HG02610 (cell line): ENCODE measurements at regions not wholly inside any gene's neighbourhood (a gene's known extent, or its start where the extent isn't known, plus 50 kb on each side); places are given as distances from the start of the nearest gene placed in this dataset.
"Not testable (repeated sequence)": the region's sequence is repeated elsewhere in the genome, so short reads cannot be mapped to it uniquely, and the experiment has no call there.

ENCODE experiments used
- ATAC-seq: cut with Tn5 transposase; IDR thresholded peaks from one replicate; pipeline ENCODE4 v1.9.1; 2021; ENCODE audit warnings: mild to moderate bottlenecking, moderate library complexity; ENCODE audit not compliant: unreplicated experiment

- ATAC-seq = no peak
Observed at GRCh38 chr9:100794738-100795269, 216.9 kb downstream of the CAVIN4 start.

GRCh38 chr9:100803956-100804355, 224.6 kb upstream of the PLPPR1 start:
- ATAC-seq = no peak

DNA sequence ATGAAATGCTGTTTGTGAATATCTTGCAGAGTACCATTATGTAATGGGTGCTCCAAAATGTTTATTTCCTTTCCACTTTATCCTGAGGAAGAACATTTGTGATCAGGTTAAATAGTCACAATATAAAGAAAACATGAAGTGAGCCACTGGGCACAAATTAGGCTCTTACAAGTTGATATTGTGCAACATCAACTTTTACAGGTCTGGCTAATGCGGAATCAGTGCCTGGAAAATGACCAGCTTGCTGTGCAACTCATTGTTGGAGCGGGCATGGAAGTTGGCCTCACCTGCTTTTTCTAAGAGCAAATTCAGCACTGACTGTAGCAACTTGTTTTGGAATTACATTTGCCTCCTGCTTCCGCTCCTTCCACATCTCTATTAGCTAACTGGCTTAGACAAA, 216.9 kb upstream of the PLPPR1 start:
- ATAC-seq = no peak

- ATAC-seq = no peak
Observed at GRCh38 chr9:100813871-100814270, 214.7 kb upstream of the PLPPR1 start.

DNA sequence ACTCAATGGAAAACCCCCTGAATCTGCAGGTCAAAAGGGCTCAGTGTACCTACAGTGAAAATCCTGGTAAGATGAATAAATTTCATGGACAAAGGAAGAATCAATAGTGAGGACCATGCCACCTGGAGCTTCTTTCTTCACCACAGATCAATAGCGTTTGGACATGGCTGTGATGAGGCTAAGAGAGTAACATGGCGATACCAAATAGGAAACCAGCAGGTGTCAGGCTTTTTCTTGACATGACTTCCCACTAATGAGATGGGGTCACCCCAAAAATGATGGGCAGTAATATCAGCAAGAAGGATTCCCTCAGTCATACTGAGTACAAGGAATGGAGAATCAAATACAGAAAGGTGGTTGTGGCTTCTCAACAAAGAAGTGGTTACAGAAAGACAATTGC, 208.5 kb upstream of the PLPPR1 start:
- ATAC-seq = no peak

DNA sequence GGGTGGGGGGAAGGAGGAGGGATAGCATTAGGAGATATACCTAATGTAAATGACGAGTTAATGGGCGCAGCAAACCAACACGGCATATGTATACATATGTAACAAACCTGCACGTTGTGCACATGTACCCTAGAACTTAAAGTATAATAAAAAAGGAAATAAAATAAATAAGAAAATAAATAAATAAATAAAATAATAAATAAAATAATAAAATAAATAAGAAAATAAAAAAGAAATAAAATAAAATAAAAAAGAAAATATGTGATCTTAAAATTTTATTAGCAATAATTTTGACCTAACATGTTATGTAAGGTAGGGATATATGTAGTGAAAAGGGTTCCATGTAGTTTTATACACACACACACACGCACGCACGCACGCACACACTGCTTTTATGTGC, 195.5 kb upstream of the PLPPR1 start:
- ATAC-seq = not testable (repeated sequence)

DNA sequence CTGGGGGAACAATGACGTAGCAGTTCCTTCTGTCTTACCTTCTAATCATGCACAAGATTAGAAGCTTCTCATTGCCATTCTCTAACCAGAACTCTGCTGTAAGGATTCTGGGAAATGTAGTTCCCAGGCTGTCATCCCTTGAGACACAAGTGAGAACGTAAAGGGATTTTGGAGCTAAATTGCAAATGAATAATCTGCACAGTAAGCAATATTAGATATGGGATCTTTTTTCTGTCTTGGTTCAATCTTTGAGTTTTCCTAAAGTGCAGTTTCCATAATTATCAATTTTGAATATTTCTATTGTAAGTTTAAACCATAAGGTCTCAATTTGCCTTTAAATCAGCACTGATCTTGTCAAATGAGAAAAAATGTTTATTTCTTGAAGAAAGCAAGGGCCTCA, 189.7 kb upstream of the PLPPR1 start:
- no peak for ATAC-seq

DNA sequence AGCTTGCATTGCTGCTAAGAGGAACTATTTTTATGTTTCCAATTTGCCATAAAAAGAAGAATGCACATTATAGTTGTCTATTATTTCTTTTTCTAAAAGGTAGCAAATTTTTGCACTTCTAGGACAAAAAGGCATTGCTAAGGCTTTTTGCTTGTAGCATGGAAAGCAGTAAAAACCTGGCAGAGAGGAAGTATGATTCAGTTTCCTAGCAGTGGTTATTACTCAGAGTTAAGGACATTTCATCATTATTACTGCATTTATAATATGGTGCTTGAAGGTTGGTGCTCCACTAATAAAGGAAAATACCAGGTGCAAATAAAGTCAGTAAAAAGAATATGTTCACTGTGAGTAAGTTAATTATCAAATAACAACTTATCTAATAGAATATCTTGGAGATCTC, 179.8 kb upstream of the PLPPR1 start:
- no peak for ATAC-seq

DNA sequence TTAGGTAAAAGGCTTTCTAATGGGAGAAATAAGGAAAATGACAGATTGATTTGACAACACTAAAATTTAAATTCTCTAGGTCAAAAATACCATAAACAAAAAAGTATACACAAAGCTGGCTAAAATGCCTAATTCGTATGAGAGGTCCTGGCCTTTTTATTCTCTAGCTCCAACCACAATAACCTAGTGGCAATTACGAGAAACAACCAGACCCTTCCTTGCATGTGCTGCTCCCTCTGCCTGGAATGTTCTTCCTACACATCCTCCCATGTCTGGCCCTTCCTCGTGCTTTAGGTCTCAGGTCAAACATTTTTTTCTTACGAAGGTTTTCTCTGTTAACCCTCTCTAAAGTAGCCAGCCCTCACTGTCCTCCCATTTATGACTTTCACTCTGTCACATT, 176.4 kb upstream of the PLPPR1 start:
- ATAC-seq = no peak

- ATAC-seq = no peak
Observed at GRCh38 chr9:100856238-100856637, 172.3 kb upstream of the PLPPR1 start.

- no peak for ATAC-seq
Observed at GRCh38 chr9:100865111-100865510, 163.4 kb upstream of the PLPPR1 start.

- ATAC-seq = no peak
Observed at GRCh38 chr9:100865648-100866047, 162.9 kb upstream of the PLPPR1 start.

DNA sequence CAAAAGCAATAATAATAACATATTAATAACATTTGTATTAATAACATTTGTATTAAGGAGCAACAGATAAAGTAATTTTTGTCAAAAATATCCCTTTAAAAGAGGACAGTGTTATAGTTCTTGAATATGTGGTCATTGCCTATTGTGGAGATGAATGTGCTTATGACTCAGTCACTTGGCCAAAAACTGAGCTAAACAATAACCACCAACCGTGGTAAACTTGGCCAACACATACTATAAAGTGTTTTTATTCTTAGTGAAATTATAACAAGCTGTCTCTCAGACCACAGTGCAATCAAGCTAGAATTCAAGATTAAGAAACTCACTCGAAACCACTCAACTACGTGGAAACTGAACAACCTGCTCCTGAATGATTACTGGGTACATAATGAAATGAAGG, 159.2 kb upstream of the PLPPR1 start:
- ATAC-seq = no peak

- ATAC-seq = no peak
Observed at GRCh38 chr9:100879884-100880283, 148.6 kb upstream of the PLPPR1 start.

GRCh38 chr9:100880284-100880683, 148.2 kb upstream of the PLPPR1 start:
- no peak for ATAC-seq

GRCh38 chr9:100884518-100884917, 144.0 kb upstream of the PLPPR1 start:
- ATAC-seq = no peak

- ATAC-seq = no peak
Observed at GRCh38 chr9:100890321-100890720, 138.2 kb upstream of the PLPPR1 start.

DNA sequence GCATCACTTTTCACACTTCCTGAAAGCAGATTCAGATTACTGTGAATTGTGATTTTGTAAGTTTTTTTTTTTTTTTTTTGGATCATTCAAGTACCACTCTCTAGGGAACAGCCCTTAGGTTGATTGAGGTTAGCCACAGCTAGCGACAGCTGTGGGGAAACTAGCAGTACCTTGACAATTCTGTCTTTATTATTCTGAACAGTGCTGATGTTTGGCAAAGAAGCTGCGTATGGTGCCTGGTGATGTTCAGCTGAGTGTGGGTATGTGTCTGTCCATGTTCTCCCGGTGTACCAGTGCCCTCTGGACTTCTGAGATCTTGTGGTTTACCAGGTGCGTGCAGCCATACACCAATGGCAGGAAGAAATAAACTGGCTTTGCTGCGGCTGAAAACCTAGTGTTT, 117.3 kb upstream of the PLPPR1 start:
- no peak for ATAC-seq

- ATAC-seq = no peak
Observed at GRCh38 chr9:100913257-100913656, 115.3 kb upstream of the PLPPR1 start.

DNA sequence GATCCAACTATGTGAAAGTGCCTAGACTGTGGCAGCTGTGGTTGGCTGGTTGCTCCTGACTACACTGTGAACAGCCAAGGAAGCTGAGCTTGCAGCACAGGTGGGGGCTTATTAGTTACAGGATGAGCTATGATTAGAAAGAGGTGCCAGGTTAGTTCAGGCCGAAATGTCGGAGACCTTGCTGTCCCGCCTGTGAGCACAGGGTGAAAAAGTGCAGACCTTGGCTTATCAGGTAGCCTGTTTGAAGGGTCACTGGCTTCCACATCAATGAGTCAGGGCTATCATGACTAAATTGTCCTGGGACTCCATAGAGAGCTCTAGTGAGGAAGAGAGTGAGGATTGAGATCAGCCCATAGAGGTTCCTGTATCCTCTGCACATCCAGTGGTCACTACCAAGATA, 114.3 kb upstream of the PLPPR1 start:
- no peak for ATAC-seq

DNA sequence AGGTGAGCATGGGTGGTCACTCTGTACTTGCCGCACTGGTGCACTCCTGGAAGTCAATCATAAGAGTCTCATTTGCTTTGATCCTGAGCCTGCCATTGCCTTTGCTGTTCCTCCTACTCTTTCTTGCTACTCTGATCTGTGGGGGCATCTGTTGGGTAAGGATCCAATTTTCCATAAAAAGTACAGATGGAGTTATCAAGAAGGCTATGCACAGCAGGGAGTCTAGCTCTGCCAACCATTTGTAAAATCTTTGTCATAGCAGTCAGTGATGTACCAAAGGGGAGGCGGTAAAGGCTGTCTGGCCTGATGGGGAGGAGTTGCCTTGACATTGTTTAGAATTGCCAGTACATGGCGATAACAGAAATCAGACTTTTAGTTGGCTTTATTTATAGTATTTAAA, 109.0 kb upstream of the PLPPR1 start:
- ATAC-seq = no peak

DNA sequence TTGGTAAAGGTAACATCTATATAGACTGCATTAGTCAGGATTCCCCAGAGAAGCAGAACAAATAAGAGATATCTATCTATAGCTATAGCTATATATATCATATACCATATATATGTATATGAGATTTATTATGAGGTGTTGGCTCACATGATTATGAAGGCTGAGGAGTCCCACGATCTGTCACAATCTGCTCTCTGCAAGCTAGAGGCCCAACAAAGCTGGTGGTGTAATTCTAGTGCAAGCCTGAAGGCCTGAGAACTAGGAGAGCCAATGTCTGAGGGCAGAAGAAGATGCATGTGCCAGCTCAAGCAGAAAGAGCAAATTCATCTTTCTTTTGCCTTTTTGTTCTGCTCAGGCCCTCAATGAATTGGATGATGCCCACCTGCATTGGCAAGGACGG, 102.2 kb upstream of the PLPPR1 start:
- no peak for ATAC-seq

DNA sequence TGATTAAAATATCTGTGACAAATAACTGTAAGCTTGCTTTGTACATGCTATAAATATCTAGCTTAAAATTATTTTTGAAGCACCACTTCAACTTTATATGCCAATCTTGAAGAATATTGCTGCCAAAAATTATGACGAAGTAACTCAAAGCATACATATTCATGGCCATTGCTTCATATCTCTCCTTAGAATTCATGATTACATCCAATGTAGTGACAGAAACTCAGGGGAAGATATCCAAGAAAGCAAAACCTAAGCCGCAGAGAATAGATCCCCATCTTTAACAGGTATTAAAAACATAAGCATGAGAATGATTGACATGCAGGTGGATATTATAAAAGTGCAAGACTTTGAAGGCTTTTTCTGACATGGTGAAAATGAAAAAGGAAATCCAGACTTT, 100.8 kb upstream of the PLPPR1 start:
- no peak for ATAC-seq

GRCh38 chr9:100933656-100934055, 94.9 kb upstream of the PLPPR1 start:
- no peak for ATAC-seq
